GM12865 (cell line): ENCODE measurements at regions not wholly inside any gene's neighbourhood (a gene's known extent, or its start where the extent isn't known, plus 50 kb on each side); places are given as distances from the start of the nearest gene placed in this dataset.

Experiments used
- DNase-seq: peaks from one replicate; pipeline ENCODE4 v3.0.0; 2010; ENCODE audit warnings: low read depth
- H3K4me3 ChIP-seq: 2 replicates; pipeline ENCODE4 v1.5.1; 2011; ENCODE audit warnings: mild to moderate bottlenecking, low read depth, low read length, control low read depth
- CTCF ChIP-seq: IDR thresholded peaks from 2 replicates; pipeline ENCODE4 v1.5.1; 2011; ENCODE audit warnings: low read length, control low read depth, low read depth, inconsistent platforms; ENCODE audit not compliant: insufficient read depth; ENCODE audit errors: missing control alignments

GRCh38 chr11:41950470-41951143 lies 491.2 kb upstream of the LRRC4C start:
- peak; percentile 32 for DNase-seq
- no peak for TF ChIP-seq CTCF
- H3K4me3 ChIP-seq: no peak overlapping the region

- no peak for TF ChIP-seq CTCF
- DNase-seq: no peak
- no peak overlapping the region for H3K4me3 ChIP-seq
Measured at GRCh38 chr11:41954034-41954433, 494.6 kb upstream of the LRRC4C start.

- TF ChIP-seq CTCF: no peak
- no peak for DNase-seq
- H3K4me3 ChIP-seq: no peak overlapping the region
Measured at GRCh38 chr11:41955066-41955465, 495.6 kb upstream of the LRRC4C start.

GRCh38 chr11:41955635-41956400 lies 496.4 kb upstream of the LRRC4C start:
- no peak for DNase-seq
- no peak overlapping the region for H3K4me3 ChIP-seq
- TF ChIP-seq CTCF: no peak

- TF ChIP-seq CTCF: no peak
- no peak for DNase-seq
- H3K4me3 ChIP-seq: no peak overlapping the region
Measured at GRCh38 chr11:41963406-41963805, 504.0 kb upstream of the LRRC4C start.

GRCh38 chr11:41970681-41971080 lies 511.2 kb upstream of the LRRC4C start:
- no peak overlapping the region for H3K4me3 ChIP-seq
- no peak for TF ChIP-seq CTCF
- DNase-seq: no peak
